OCI-LY7 (cell line): ENCODE measurements at regions not wholly inside any gene's neighbourhood (a gene's known extent, or its start where the extent isn't known, plus 50 kb on each side); places are given as distances from the start of the nearest gene placed in this dataset.

Source experiments
- BruUV-seq: library from RNA; stranded (reverse); fragments of 400-500 nt; replicated peaks from 2 replicates; lab custom pipeline; 2021; lab: Mats Ljungman, UMichigan
- CTCF ChIA-PET: fragments of 300-600 bp; sonication (Branson Sonifier 250); formaldehyde crosslinking; loops from one replicate; lab custom pipeline; 2022; ENCODE audit warnings: antibody characterized with exemption; ENCODE audit not compliant: unreplicated experiment; lab: Charles Lee
- POLR2A ChIA-PET: fragments of 300-600 bp; sonication (Branson Sonifier 250); formaldehyde crosslinking; loops from one replicate; lab custom pipeline; 2022; ENCODE audit warnings: antibody characterized with exemption; lab: Charles Lee
- DNase-seq: peaks from one replicate; pipeline ENCODE4 v3.0.0-alpha.2; 2015; ENCODE audit warnings: low spot score
- H2AFZ ChIP-seq: fragments of 200-600 bp; sonication (generic), shearing (Covaris generic); 2 replicates; pipeline ENCODE4 v1.6.1; 2014; ENCODE audit warnings: mild to moderate bottlenecking, antibody characterized with exemption, low read length, moderate library complexity
- H3K27ac ChIP-seq: fragments of 200-600 bp; sonication (generic); 2 replicates; pipeline ENCODE4 v1.5.1; 2014; ENCODE audit warnings: mixed run types, low read depth, mild to moderate bottlenecking, moderate library complexity, low read length, inconsistent platforms; ENCODE audit not compliant: poor library complexity, severe bottlenecking
- H3K36me3 ChIP-seq: fragments of 200-600 bp; sonication (generic); 2 replicates; pipeline ENCODE4 v1.6.1; 2014; ENCODE audit warnings: mild to moderate bottlenecking, antibody characterized with exemption, low read length, moderate library complexity, mixed read lengths; ENCODE audit not compliant: insufficient read depth
- H3K4me1 ChIP-seq: fragments of 200-600 bp; sonication (generic); 2 replicates; pipeline ENCODE4 v1.5.1; 2014; ENCODE audit warnings: mild to moderate bottlenecking, low read length; ENCODE audit not compliant: insufficient read depth, poor library complexity, severe bottlenecking
- H3K4me2 ChIP-seq: fragments of 200-600 bp; sonication (generic); 2 replicates; pipeline ENCODE4 v1.6.1; 2014; ENCODE audit warnings: mild to moderate bottlenecking, low read length
- H3K4me3 ChIP-seq: fragments of 200-600 bp; sonication (generic); 2 replicates; pipeline ENCODE4 v1.5.1; 2014; ENCODE audit warnings: mild to moderate bottlenecking, low read depth, low read length; ENCODE audit not compliant: poor library complexity, severe bottlenecking
- H3K79me2 ChIP-seq: fragments of 200-600 bp; sonication (generic); 2 replicates; pipeline ENCODE4 v1.6.1; 2016; ENCODE audit warnings: low read depth, mild to moderate bottlenecking, low read length, moderate library complexity, mixed read lengths; ENCODE audit not compliant: insufficient read depth
- H3K9me2 ChIP-seq: fragments of 200-600 bp; sonication (generic); 2 replicates; pipeline ENCODE4 v1.6.1; 2016; ENCODE audit warnings: mild to moderate bottlenecking, low read length, mixed read lengths; ENCODE audit not compliant: insufficient read depth
- H3K9me3 ChIP-seq: fragments of 200-600 bp; sonication (generic); 2 replicates; pipeline ENCODE4 v1.6.1; 2014; ENCODE audit warnings: mild to moderate bottlenecking, mixed run types, low read length, mixed read lengths
- H4K20me1 ChIP-seq: fragments of 200-600 bp; sonication (generic); 2 replicates; pipeline ENCODE4 v1.6.1; 2014; ENCODE audit warnings: mild to moderate bottlenecking, antibody characterized with exemption, low read length, moderate library complexity, mixed read lengths; ENCODE audit not compliant: insufficient read depth
- CTCF ChIP-seq: fragments of 200-600 bp; sonication (generic); conservative IDR thresholded peaks from 2 replicates; pipeline ENCODE4 v1.5.1; 2014; ENCODE audit warnings: mild to moderate bottlenecking, antibody characterized with exemption, low read length, moderate library complexity, mixed read lengths
- EZH2phosphoT487 ChIP-seq: fragments of 200-600 bp; sonication (generic); IDR thresholded peaks from 2 replicates; pipeline ENCODE4 v1.6.1; 2018; ENCODE audit warnings: low read depth, borderline replicate concordance, mild to moderate bottlenecking, mixed run types, antibody characterized with exemption, low read length, moderate library complexity, mixed read lengths
- intact Hi-C: fragments of 100-400 bp; cut with micrococcal nuclease; formaldehyde crosslinking; loops from one replicate; pipeline ENCODE4 v1.10.0; 2022; ENCODE audit not compliant: unreplicated experiment

GRCh38 chr9:80501635-80502034 is 929.9 kb downstream of the TLE4 start:
- no peaks in the 10 kb centered on the region for H3K9me2 ChIP-seq
- TF ChIP-seq EZH2phosphoT487 = no peak
- TF ChIP-seq CTCF = no peak
- intact Hi-C loops = no loop called here
- H3K4me1 ChIP-seq = no peaks in the 10 kb centered on the region
- H3K36me3 ChIP-seq = no peaks in the 10 kb centered on the region
- no peak overlapping the region for H2AFZ ChIP-seq
- H3K27ac ChIP-seq = no peak overlapping the region
- no peaks in the 10 kb centered on the region for H4K20me1 ChIP-seq
- no peaks in the 10 kb centered on the region for H3K79me2 ChIP-seq
- CTCF ChIA-PET = no interaction called here
- H3K4me2 ChIP-seq = no peak overlapping the region
- no TSS peak for BruUV-seq
- H3K4me3 ChIP-seq = no peak overlapping the region
- no peak for DNase-seq
- H3K9me3 ChIP-seq = no peaks in the 10 kb centered on the region
- POLR2A ChIA-PET = interaction anchor here (0.6 to 1.1 kb wide), 4 partner anchors 9 to 33 kb away, joined by 3 read pairs; no protein-coding TSS in a partner anchor

- no peak overlapping the region for H3K27ac ChIP-seq
- intact Hi-C loops = no loop called here
- TF ChIP-seq EZH2phosphoT487 (no peak), CTCF (no peak)
- POLR2A ChIA-PET = no interaction called here
- no TSS peak for BruUV-seq
- H3K36me3 ChIP-seq = no peaks in the 10 kb centered on the region
- no peak overlapping the region for H2AFZ ChIP-seq
- no peaks in the 10 kb centered on the region for H4K20me1 ChIP-seq
- no peaks in the 10 kb centered on the region for H3K9me3 ChIP-seq
- H3K9me2 ChIP-seq = no peaks in the 10 kb centered on the region
- no peaks in the 10 kb centered on the region for H3K4me1 ChIP-seq
- no peaks in the 10 kb centered on the region for H3K79me2 ChIP-seq
- CTCF ChIA-PET = no interaction called here
- H3K4me2 ChIP-seq = no peak overlapping the region
- no peak for DNase-seq
- no peak overlapping the region for H3K4me3 ChIP-seq
Measured at GRCh38 chr9:80500300-80500699, 928.5 kb downstream of the TLE4 start.

- H3K4me2 ChIP-seq = no peak overlapping the region
- no peak for DNase-seq
- TF ChIP-seq CTCF = no peak
- no peaks in the 10 kb centered on the region for H3K4me1 ChIP-seq
- H3K79me2 ChIP-seq = no peaks in the 10 kb centered on the region
- intact Hi-C loops = no loop called here
- H2AFZ ChIP-seq = no peak overlapping the region
- H3K9me2 ChIP-seq = no peaks in the 10 kb centered on the region
- H3K4me3 ChIP-seq = no peak overlapping the region
- ChIA-PET CTCF (no interaction called here), POLR2A (interaction anchor here (0.6 kb wide), 2 partner anchors 83 to 415 kb away, joined by 3 to 6 read pairs; no protein-coding TSS in a partner anchor)
- H3K27ac ChIP-seq = no peak overlapping the region
- H3K9me3 ChIP-seq = no peaks in the 10 kb centered on the region
- no peaks in the 10 kb centered on the region for H4K20me1 ChIP-seq
- no peaks in the 10 kb centered on the region for H3K36me3 ChIP-seq
- no TSS peak for BruUV-seq
Measured at GRCh38 chr9:80498001-80498555, 926.3 kb downstream of the TLE4 start.
